ENCODE measurements at regions not wholly inside any gene's neighbourhood (a gene's known extent, or its start where the extent isn't known, plus 50 kb on each side); places are given as distances from the start of the nearest gene placed in this dataset.

GRCh38 chr5:153030755-153031725 lies 459.4 kb upstream of the GRIA1 start:
- no peak for DNase-seq

- DNase-seq = no peak
Observed at GRCh38 chr5:153039501-153039900, 451.0 kb upstream of the GRIA1 start.

- DNase-seq = no peak
Observed at GRCh38 chr5:153043886-153044285, 446.6 kb upstream of the GRIA1 start.

- no peak for DNase-seq
Observed at GRCh38 chr5:153050496-153051179, 439.8 kb upstream of the GRIA1 start.

- no peak for DNase-seq
Observed at GRCh38 chr5:153066281-153066680, 424.2 kb upstream of the GRIA1 start.

GRCh38 chr5:153067869-153068268 lies 422.6 kb upstream of the GRIA1 start:
- DNase-seq = no peak

GRCh38 chr5:153079396-153079795 lies 411.1 kb upstream of the GRIA1 start:
- no peak for DNase-seq

GRCh38 chr5:153080940-153081339 lies 409.5 kb upstream of the GRIA1 start:
- DNase-seq = no peak

- DNase-seq = no peak
Observed at GRCh38 chr5:153081385-153081784, 409.1 kb upstream of the GRIA1 start.

- no peak for DNase-seq
Observed at GRCh38 chr5:153084511-153084910, 406.0 kb upstream of the GRIA1 start.

GRCh38 chr5:153086486-153086885 lies 404.0 kb upstream of the GRIA1 start:
- no peak for DNase-seq

GRCh38 chr5:153088538-153088937 lies 401.9 kb upstream of the GRIA1 start:
- no peak for DNase-seq

- no peak for DNase-seq
Observed at GRCh38 chr5:153094333-153094732, 396.1 kb upstream of the GRIA1 start.

- DNase-seq = no peak
Observed at GRCh38 chr5:153096381-153096780, 394.1 kb upstream of the GRIA1 start.

GRCh38 chr5:153099328-153099727 lies 391.1 kb upstream of the GRIA1 start:
- DNase-seq = no peak

GRCh38 chr5:153101235-153102180 lies 389.0 kb upstream of the GRIA1 start:
- DNase-seq = no peak

GRCh38 chr5:153116916-153117315 lies 373.6 kb upstream of the GRIA1 start:
- DNase-seq = no peak

- no peak for DNase-seq
Observed at GRCh38 chr5:153118018-153118417, 372.5 kb upstream of the GRIA1 start.

- DNase-seq = no peak
Observed at GRCh38 chr5:153122403-153122802, 368.1 kb upstream of the GRIA1 start.

GRCh38 chr5:153130296-153130695 lies 360.2 kb upstream of the GRIA1 start:
- DNase-seq = no peak

- no peak for DNase-seq
Observed at GRCh38 chr5:153135411-153135810, 355.1 kb upstream of the GRIA1 start.

- DNase-seq = no peak
Observed at GRCh38 chr5:153136910-153137614, 353.4 kb upstream of the GRIA1 start.

All from inflammatory macrophage (primary cell).